ENCODE measurements at regions not wholly inside any gene's neighbourhood (a gene's known extent, or its start where the extent isn't known, plus 50 kb on each side); places are given as distances from the start of the nearest gene placed in this dataset.

- TF ChIP-seq, protein P1, sequence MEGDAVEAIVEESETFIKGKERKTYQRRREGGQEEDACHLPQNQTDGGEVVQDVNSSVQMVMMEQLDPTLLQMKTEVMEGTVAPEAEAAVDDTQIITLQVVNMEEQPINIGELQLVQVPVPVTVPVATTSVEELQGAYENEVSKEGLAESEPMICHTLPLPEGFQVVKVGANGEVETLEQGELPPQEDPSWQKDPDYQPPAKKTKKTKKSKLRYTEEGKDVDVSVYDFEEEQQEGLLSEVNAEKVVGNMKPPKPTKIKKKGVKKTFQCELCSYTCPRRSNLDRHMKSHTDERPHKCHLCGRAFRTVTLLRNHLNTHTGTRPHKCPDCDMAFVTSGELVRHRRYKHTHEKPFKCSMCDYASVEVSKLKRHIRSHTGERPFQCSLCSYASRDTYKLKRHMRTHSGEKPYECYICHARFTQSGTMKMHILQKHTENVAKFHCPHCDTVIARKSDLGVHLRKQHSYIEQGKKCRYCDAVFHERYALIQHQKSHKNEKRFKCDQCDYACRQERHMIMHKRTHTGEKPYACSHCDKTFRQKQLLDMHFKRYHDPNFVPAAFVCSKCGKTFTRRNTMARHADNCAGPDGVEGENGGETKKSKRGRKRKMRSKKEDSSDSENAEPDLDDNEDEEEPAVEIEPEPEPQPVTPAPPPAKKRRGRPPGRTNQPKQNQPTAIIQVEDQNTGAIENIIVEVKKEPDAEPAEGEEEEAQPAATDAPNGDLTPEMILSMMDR (IDR thresholded peaks at IDR 0.05) = no peak
- no peak for TF ChIP-seq POLR2AphosphoS5 (IDR thresholded peaks at IDR 0.05)
These were observed 355.4 kb downstream of the PLPP3 start for GRCh38 chr1:56223968-56224367.

Data from suprapubic skin (tissue), 3 donors.